GM12892 (cell line): ENCODE measurements at regions not wholly inside any gene's neighbourhood (a gene's known extent, or its start where the extent isn't known, plus 50 kb on each side); places are given as distances from the start of the nearest gene placed in this dataset.

Experiments used
- POLR2A ChIP-seq: IDR thresholded peaks from 2 replicates; pipeline ENCODE4 v1.6.1; 2011; ENCODE audit warnings: low read depth, low read length, control low read depth
- POLR2AphosphoS5 ChIP-seq: IDR thresholded peaks from 2 replicates; pipeline ENCODE4 v1.6.1; 2011; ENCODE audit warnings: low read depth, low read length, control low read depth
- TAF1 ChIP-seq: IDR thresholded peaks from 2 replicates; pipeline ENCODE4 v1.6.1; 2011; ENCODE audit warnings: low read depth, mild to moderate bottlenecking, control low read depth, low read length, borderline replicate concordance

- no peak for TF ChIP-seq POLR2AphosphoS5
- TF ChIP-seq TAF1 = no peak
- TF ChIP-seq POLR2A = no peak
Measured at GRCh38 chr21:28635541-28635940, 357.1 kb downstream of the LTN1 start.
